ENCODE measurements at regions not wholly inside any gene's neighbourhood (a gene's known extent, or its start where the extent isn't known, plus 50 kb on each side); places are given as distances from the start of the nearest gene placed in this dataset.

GRCh38 chr2:158740621-158741020 lies 54.5 kb upstream of the DAPL1 start:
- H3K4me3 ChIP-seq (ENCODE audit: low read depth, poor library complexity, severe bottlenecking), result no peak overlapping the region
- peak in 1 of 2 donors; percentile 39 for DNase-seq (ENCODE audit: low spot score in 2 of 2)
- TF ChIP-seq POLR2A (IDR thresholded peaks at IDR 0.05) (no peak), CTCF (IDR thresholded peaks at IDR 0.05) (no peak)
- 61 to 65% methylated on average over 4 of the region's 4 CpGs for WGBS, 2 donors
- intact Hi-C loops (cut with DNase I; ENCODE audit: low total_unique reads), result loop anchor here (10.0 kb wide), 1 partner anchor 286 kb away; the partner anchor contains the start of genes CCDC148 and PKP4

GRCh38 chr2:158741625-158742024 lies 53.5 kb upstream of the DAPL1 start:
- H3K4me3 ChIP-seq (ENCODE audit: low read depth, poor library complexity, severe bottlenecking), result no peak overlapping the region
- intact Hi-C loops (cut with DNase I; ENCODE audit: low total_unique reads), result loop anchor here (10.0 kb wide), 1 partner anchor 287 kb away; the partner anchor contains the start of genes CCDC148 and PKP4
- peak in 1 of 2 donors; percentile 34 for DNase-seq (ENCODE audit: low spot score in 2 of 2)
- WGBS, 2 donors, result 89 to 92% methylated on average over 8 of the region's 8 CpGs
- TF ChIP-seq POLR2A (IDR thresholded peaks at IDR 0.05) (no peak), CTCF (IDR thresholded peaks at IDR 0.05) (no peak)

- DNase-seq (ENCODE audit: low spot score in 2 of 2), result peak in 1 of 2 donors; percentile 58
- no peak for TF ChIP-seq CTCF (IDR thresholded peaks at IDR 0.05)
- TF ChIP-seq POLR2A (IDR thresholded peaks at IDR 0.05), result no peak
- no peak overlapping the region for H3K4me3 ChIP-seq (ENCODE audit: low read depth, poor library complexity, severe bottlenecking)
- intact Hi-C loops (cut with DNase I; ENCODE audit: low total_unique reads), result loop anchor here (10.0 kb wide), 1 partner anchor 288 kb away; the partner anchor contains the start of genes CCDC148 and PKP4
- WGBS, 2 donors, result 88 to 91% methylated on average over 4 of the region's 4 CpGs
Measured at GRCh38 chr2:158742536-158742935, 52.6 kb upstream of the DAPL1 start.

- H3K4me3 ChIP-seq (ENCODE audit: low read depth, poor library complexity, severe bottlenecking), result no peak overlapping the region
- WGBS, 2 donors, result 51 to 57% methylated on average over 4 of the region's 4 CpGs
- intact Hi-C loops (cut with DNase I; ENCODE audit: low total_unique reads), result loop anchor here (10.0 kb wide), 1 partner anchor 289 kb away; the partner anchor contains the start of genes CCDC148 and PKP4
- DNase-seq (ENCODE audit: low spot score in 2 of 2), result no peak
- no peak for TF ChIP-seq CTCF (IDR thresholded peaks at IDR 0.05)
- TF ChIP-seq POLR2A (IDR thresholded peaks at IDR 0.05), result no peak
Measured at GRCh38 chr2:158743466-158743865, 51.7 kb upstream of the DAPL1 start.

GRCh38 chr2:158743879-158744278 lies 51.2 kb upstream of the DAPL1 start:
- peak in 1 of 2 donors; percentile 9 for DNase-seq (ENCODE audit: low spot score in 2 of 2)
- H3K4me3 ChIP-seq (ENCODE audit: low read depth, poor library complexity, severe bottlenecking), result no peak overlapping the region
- intact Hi-C loops (cut with DNase I; ENCODE audit: low total_unique reads), result loop anchor here (10.0 kb wide), 1 partner anchor 289 kb away; the partner anchor contains the start of genes CCDC148 and PKP4
- TF ChIP-seq POLR2A (IDR thresholded peaks at IDR 0.05), result no peak
- TF ChIP-seq CTCF (IDR thresholded peaks at IDR 0.05), result no peak

Measured in lower leg skin (tissue), 4 donors.